ENCODE measurements at regions not wholly inside any gene's neighbourhood (a gene's known extent, or its start where the extent isn't known, plus 50 kb on each side); places are given as distances from the start of the nearest gene placed in this dataset.
A peak's percentile ranks its signal among the peaks of the same experiment; 100 is the strongest.
"Not testable (repeated sequence)": the region's sequence is repeated elsewhere in the genome, so short reads cannot be mapped to it uniquely, and the experiment has no call there.

GRCh38 chr5:136814619-136815378, 449.5 kb upstream of the TRPC7 start:
- peak; percentile 28 for DNase-seq
- ATAC-seq, result no peak
- intact Hi-C loops (cut with micrococcal nuclease), result no loop called here

- ATAC-seq; DNase-seq; intact Hi-C loops (cut with micrococcal nuclease): not testable (repeated sequence)
Measured at GRCh38 chr5:136812270-136812669, 446.9 kb upstream of the TRPC7 start.

DNA sequence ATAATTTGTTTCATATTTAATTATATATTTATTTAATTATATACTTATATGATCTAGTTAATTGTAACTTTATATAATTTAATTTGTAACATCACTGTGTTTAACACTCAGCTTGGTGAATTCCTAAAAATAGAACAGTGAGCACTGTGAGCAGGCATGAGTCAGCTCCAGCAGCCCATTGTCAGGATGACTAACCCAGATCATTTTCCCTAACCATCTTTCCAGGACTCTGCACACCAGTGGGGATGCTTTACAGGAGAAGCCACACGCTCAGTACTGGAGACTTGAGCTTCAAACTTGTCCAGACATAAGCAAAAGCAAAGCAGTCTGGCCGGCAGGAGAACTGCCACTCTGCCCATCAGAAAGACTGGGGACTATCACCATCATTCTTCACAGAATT, 446.2 kb upstream of the TRPC7 start:
- DNase-seq, result no peak
- peak; percentile 41 for ATAC-seq

GRCh38 chr5:136811086-136811485, 445.7 kb upstream of the TRPC7 start:
- DNase-seq (no peak), ATAC-seq (no peak)
- intact Hi-C loops (cut with micrococcal nuclease), result no loop called here

More for the DNA sequence above, 446.2 kb upstream of the TRPC7 start:
- intact Hi-C loops (cut with micrococcal nuclease), result no loop called here

GRCh38 chr5:136810261-136810801, 445.0 kb upstream of the TRPC7 start:
- intact Hi-C loops (cut with micrococcal nuclease), result no loop called here
- peak; percentile 96 for ATAC-seq

GRCh38 chr5:136809382-136809781, 444.0 kb upstream of the TRPC7 start:
- intact Hi-C loops (cut with micrococcal nuclease), result loop anchor here (10.0 kb wide), 1 partner anchor 245 kb away; no protein-coding TSS in a partner anchor
- ATAC-seq, result no peak
- no peak for DNase-seq

More at GRCh38 chr5:136810261-136810801, 445.0 kb upstream of the TRPC7 start:
- no peak for DNase-seq

DNA sequence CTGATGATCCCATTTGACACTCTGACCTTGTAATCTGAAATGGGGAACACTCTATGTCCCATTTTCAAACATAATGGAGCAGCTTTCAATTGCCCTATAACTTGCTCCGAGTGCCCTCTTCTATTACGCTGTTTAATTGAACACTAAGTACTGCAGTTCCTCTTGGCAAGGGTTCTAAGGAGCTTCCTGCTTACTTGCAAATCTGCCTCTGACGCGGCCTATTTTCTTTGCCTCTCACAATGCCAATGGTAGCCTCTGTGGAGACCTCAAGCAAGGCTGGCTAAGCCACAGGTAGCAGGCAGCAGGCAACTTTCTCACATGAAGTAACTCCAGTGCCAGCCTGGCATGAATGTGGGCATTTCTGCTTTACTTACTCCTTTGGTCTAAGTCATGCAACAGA, 443.4 kb upstream of the TRPC7 start:
- intact Hi-C loops (cut with micrococcal nuclease), result loop anchor here (10.0 kb wide), 1 partner anchor 246 kb away; no protein-coding TSS in a partner anchor
- no peak for ATAC-seq
- no peak for DNase-seq

GRCh38 chr5:136805466-136805865, 440.1 kb upstream of the TRPC7 start:
- DNase-seq (no peak), ATAC-seq (no peak)
- intact Hi-C loops (cut with micrococcal nuclease), result loop anchor here (10.0 kb wide), 1 partner anchor 249 kb away; no protein-coding TSS in a partner anchor

GRCh38 chr5:136802383-136802782, 437.0 kb upstream of the TRPC7 start:
- no peak for DNase-seq
- peak; percentile 49 for ATAC-seq
- intact Hi-C loops (cut with micrococcal nuclease), result loop anchor here (10.0 kb wide), 1 partner anchor 252 kb away; no protein-coding TSS in a partner anchor

DNA sequence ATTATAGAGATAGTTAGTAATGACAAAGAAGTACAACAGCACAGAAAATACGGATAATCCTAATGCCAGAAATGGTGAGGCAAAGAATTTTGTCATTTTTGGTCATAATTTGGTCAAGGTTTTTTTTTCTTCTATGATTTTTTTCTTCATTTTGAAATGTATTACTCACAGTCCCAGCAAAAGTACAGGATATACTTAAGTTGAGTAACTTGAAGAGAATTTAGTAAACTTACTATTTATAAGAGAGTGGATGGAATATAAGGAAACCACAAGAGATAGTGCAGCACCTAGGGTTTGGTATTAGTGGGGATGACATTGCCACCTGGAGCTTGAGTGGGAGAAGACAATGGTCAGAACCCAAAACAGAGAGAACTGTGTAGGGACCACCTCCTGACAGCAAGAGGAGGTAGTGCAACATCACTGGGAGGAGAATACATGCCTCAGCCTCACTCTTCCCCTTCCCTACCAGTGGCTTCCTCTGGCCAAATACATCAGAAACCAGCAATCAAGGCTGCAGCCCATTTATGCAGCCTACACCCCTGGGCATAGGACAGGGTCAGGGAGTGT, 434.5 kb upstream of the TRPC7 start:
- DNase-seq, result no peak
- no peak for ATAC-seq
- intact Hi-C loops (cut with micrococcal nuclease), result loop anchor here (10.0 kb wide), 1 partner anchor 255 kb away; no protein-coding TSS in a partner anchor

GRCh38 chr5:136793300-136793699, 428.0 kb upstream of the TRPC7 start:
- intact Hi-C loops (cut with micrococcal nuclease), result no loop called here
- DNase-seq (no peak), ATAC-seq (no peak)

- ATAC-seq, result no peak
- DNase-seq, result no peak
- intact Hi-C loops (cut with micrococcal nuclease), result no loop called here
Measured at GRCh38 chr5:136781464-136781863, 416.1 kb upstream of the TRPC7 start.

- DNase-seq, result no peak
- intact Hi-C loops (cut with micrococcal nuclease), result no loop called here
- ATAC-seq, result no peak
Measured at GRCh38 chr5:136780518-136780917, 415.2 kb upstream of the TRPC7 start.

DNA sequence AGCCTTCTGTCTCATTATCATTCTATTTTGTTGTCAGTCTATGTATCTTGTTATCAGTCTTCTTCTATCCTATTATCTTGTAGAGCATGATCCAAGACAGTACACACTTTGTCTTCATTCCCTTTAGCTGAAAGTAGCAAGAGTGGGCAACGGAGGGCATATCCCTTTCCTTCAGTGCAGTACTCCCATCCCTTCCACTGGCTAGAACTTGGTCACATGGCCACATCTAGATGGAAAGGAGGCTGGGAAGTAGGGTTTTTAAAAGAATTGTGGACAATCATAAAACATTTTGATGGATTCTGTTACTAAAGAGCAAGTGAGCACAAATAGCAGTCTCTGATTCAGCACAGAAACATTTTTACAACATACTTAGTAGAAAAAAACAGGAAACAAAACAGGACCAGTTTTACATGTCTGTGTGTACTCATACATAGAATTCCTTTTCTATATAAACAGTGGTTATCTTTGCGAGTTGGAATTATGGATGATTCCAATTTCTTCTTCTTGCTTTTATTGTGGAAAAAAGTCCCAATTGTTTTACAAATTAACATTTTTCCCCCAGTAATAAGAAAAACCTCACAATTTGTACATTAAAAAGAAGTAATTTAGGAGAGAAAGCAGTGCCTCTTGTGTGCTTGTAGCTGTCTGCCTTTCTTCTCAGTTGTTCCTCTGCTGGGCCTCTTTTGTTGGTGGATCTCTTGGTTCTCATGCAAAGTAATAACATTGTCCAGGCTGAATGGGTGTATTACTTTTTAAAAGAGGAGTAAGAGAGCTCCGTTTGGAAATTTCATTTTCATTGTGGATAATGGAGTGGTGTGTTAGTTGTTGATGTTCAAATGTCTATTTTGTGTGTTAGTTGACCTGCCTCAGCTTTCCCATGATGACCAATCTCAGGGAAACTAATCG, 410.9 kb upstream of the TRPC7 start:
- DNase-seq, result no peak
- ATAC-seq, result no peak
- intact Hi-C loops (cut with micrococcal nuclease), result no loop called here

DNA sequence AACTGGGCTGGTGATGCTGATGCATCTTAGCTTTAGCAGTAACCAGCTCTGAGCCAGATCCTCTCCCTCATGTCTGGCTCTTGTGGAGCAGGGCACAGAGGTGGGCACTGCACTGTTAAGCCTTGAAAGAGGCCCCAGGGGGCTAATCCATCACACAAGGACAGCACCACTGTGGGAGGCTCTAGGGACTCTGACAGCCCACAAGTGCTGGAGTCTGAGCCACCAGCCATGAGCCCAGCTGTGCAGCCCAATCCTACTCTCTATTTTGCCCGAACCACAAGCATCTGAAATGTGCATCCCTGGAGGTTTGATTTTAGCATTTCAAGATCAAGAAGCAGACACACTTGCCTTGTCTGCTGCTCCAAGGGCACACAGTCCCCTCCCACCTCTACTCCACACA, 407.1 kb upstream of the TRPC7 start:
- DNase-seq (no peak), ATAC-seq (no peak)
- intact Hi-C loops (cut with micrococcal nuclease), result no loop called here

- ATAC-seq (peak; percentile 81), DNase-seq (peak; percentile 60)
- intact Hi-C loops (cut with micrococcal nuclease), result loop anchor here (5.0 kb wide), 1 partner anchor 523 kb away; no protein-coding TSS in a partner anchor
Measured at GRCh38 chr5:136769900-136770684, 404.7 kb upstream of the TRPC7 start.

- ATAC-seq, result no peak
- intact Hi-C loops (cut with micrococcal nuclease), result loop anchor here (5.0 kb wide), 1 partner anchor 522 kb away; no protein-coding TSS in a partner anchor
Measured at GRCh38 chr5:136769093-136769492, 403.7 kb upstream of the TRPC7 start.

DNA sequence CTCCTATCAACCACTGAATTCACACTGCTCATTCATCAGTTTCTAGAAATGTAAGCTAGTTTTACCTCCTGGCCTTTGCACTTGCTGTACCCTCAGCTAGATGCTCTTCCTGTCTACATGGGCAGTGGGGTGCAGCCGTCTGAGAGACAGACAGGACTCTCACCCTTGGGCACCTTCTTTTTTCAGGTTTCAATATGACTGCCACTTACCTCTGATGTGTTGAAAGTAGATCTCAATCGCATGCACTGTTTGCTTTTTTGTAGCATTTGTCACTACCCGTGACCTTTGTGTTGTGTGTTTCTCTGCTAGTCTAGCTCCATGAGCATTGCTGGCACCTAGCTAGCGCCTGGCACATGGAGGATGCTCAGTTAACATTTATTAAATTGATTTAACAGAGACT, 403.1 kb upstream of the TRPC7 start:
- intact Hi-C loops (cut with micrococcal nuclease), result loop anchor here (5.0 kb wide), 1 partner anchor 521 kb away; no protein-coding TSS in a partner anchor
- no peak for DNase-seq
- ATAC-seq, result no peak

More at GRCh38 chr5:136769093-136769492, 403.7 kb upstream of the TRPC7 start:
- DNase-seq, result no peak

All from left ventricle myocardium superior (tissue), 1 donor.